VCaP (cell line): ENCODE measurements at regions not wholly inside any gene's neighbourhood (a gene's known extent, or its start where the extent isn't known, plus 50 kb on each side); places are given as distances from the start of the nearest gene placed in this dataset.

Experiments used
- H3K27ac ChIP-seq: fragments of 450-650 bp; 2 replicates; pipeline ENCODE4 v1.5.1; 2017
- TF ChIP-seq, protein P1 (sequence below): fragments of 450-650 bp; conservative IDR thresholded peaks from 2 replicates; pipeline ENCODE4 v1.5.1; 2017; ENCODE audit warnings: mild to moderate bottlenecking, moderate library complexity

- TF ChIP-seq, protein P1, sequence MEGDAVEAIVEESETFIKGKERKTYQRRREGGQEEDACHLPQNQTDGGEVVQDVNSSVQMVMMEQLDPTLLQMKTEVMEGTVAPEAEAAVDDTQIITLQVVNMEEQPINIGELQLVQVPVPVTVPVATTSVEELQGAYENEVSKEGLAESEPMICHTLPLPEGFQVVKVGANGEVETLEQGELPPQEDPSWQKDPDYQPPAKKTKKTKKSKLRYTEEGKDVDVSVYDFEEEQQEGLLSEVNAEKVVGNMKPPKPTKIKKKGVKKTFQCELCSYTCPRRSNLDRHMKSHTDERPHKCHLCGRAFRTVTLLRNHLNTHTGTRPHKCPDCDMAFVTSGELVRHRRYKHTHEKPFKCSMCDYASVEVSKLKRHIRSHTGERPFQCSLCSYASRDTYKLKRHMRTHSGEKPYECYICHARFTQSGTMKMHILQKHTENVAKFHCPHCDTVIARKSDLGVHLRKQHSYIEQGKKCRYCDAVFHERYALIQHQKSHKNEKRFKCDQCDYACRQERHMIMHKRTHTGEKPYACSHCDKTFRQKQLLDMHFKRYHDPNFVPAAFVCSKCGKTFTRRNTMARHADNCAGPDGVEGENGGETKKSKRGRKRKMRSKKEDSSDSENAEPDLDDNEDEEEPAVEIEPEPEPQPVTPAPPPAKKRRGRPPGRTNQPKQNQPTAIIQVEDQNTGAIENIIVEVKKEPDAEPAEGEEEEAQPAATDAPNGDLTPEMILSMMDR: no peak
These were observed 1465.6 kb upstream of the ZEB2 start for GRCh38 chr2:145985517-145985916.

GRCh38 chr2:145984580-145984979 is 1464.7 kb upstream of the ZEB2 start:
- no peak overlapping the region for H3K27ac ChIP-seq
- TF ChIP-seq, protein P1: no peak

More at GRCh38 chr2:145985517-145985916, 1465.6 kb upstream of the ZEB2 start:
- H3K27ac ChIP-seq: no peak overlapping the region

DNA sequence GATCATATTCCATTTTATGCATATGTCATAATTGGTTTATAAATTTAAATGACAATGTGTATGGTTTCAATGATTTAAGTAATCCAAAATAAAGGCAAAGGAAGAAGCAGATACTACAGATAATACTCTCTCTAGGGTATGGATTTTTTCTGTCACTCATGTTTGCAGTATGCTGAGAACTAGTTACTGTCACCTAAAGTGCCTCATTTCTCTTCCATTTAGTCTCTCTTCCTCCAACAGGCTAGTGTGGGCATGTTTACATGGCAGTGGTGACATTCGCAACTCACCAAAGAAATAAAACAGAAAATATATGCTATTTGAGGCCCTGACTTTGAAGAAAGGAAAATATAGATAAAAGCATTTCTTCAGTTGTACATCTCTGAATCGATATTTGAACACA is 1460.4 kb upstream of the ZEB2 start:
- H3K27ac ChIP-seq: no peak overlapping the region
- TF ChIP-seq, protein P1: no peak

GRCh38 chr2:145975406-145975805 is 1455.5 kb upstream of the ZEB2 start:
- H3K27ac ChIP-seq: no peak overlapping the region
- TF ChIP-seq, protein P1: no peak

DNA sequence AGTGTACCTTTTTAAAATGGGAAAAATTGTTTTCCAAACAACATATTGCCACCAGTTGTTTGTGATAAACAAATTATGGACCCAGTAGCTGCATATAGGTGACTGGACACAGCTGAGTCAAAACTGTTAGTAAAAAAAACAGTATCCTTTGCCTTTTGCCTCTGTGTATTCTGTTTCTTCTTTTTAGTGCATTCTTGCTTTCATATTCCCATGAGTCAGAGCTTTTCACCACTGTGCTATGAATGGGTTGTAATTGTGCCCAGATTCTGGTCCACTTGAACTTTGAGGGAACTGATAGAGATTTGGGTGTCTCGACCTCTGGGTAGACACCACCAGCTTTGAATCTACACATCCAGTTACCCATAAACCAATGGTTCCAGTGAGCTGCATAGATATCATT is 1441.9 kb upstream of the ZEB2 start:
- TF ChIP-seq, protein P1: no peak
- H3K27ac ChIP-seq: no peak overlapping the region

DNA sequence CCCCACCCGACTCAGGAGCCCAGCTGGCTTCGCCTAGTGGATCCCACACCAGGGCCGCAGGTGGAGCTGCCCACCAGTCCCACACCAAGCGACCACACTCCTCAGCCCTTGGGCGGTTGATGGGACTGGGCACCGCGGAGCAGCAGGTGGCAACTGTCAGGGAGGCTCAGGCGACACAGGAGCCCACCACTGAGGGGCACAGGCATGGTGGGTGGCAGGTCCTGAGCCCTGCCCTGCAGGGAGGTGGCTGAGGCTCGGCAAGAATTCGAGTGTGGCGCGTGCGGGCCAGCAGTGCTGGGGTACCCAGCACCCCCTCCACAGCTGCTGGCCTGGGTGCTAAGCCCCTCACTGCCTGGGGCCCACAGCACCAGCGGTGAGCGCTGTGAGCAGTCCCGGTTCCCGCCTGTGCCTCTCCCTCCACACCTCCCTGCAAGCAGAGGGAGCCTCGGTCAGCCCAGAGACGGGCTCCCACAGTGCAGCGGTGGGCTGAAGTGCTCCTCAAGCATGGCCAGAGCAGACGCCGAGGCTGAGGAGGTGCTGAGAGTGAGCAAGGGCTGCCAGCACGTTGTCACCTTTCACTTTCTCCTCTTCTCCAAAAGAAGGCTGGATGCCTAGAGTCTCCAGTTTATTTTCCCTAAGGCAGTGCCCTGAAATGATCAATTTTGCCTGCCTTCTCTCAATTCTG is 1440.7 kb upstream of the ZEB2 start:
- no peak overlapping the region for H3K27ac ChIP-seq
- TF ChIP-seq, protein P1: no peak

DNA sequence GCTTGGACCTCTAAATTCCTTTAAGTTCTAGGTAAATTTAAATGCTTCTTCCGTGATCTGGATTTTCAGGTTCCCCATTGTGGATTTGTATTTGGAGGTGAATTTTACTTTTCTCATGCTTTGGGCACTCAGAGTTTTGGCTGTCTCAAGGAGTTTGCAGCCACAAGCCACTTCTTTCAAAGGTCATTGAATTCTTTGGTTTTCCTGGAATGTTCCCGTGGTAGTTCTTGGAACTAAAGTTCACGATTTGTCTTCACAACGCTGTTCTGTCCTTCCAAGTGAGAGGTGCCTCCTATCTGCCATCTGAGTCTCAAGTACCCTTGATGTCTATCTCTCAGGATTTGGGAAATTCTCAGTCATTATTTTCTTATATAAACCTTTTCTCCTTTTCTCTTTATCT is 1438.7 kb upstream of the ZEB2 start:
- TF ChIP-seq, protein P1: no peak
- no peak overlapping the region for H3K27ac ChIP-seq
